B cell (primary cell): ENCODE measurements at regions not wholly inside any gene's neighbourhood (a gene's known extent, or its start where the extent isn't known, plus 50 kb on each side); places are given as distances from the start of the nearest gene placed in this dataset.

Experiments used
- ATAC-seq: fragments of 200-7000 bp; cut with Tn5 transposase; one replicate; pipeline ENCODE4 v1.10.0; 2021; ENCODE audit warnings: low read depth, mild to moderate bottlenecking, moderate number of reproducible peaks, moderate library complexity
- CTCF ChIA-PET: fragments of 350-600 bp; sonication (Branson Sonifier 250); formaldehyde crosslinking; loops from one replicate; lab custom pipeline; 2021; ENCODE audit warnings: antibody characterized with exemption, inconsistent platforms; lab: Charles Lee
- POLR2A ChIA-PET: fragments of 350-600 bp; sonication (Branson Sonifier 250); formaldehyde crosslinking; loops from one replicate; lab custom pipeline; 2021; ENCODE audit warnings: antibody characterized with exemption; lab: Charles Lee
- DNase-seq: peaks from one replicate; pipeline ENCODE4 v3.0.0; 2013
- H2AFZ ChIP-seq: 2 replicates; pipeline ENCODE4 v1.6.1; 2012; ENCODE audit warnings: mild to moderate bottlenecking, low read depth, low read length; ENCODE audit not compliant: insufficient read depth, poor library complexity, severe bottlenecking
- H3K27ac ChIP-seq, 2 donors: 1 replicate in 1 of 2; 2 replicates in 1 of 2; pipeline ENCODE4 v1.5.1; 2012 to 2013; ENCODE audit warnings: low read length in 2 of 2, mild to moderate bottlenecking in 2 of 2, moderate library complexity in 1 of 2
- H3K27me3 ChIP-seq, 4 experiments: fragments of 200-600 bp in 1 of 4; sonication (generic) in 1 of 4; replicated peaks in 1 of 4; 1 replicate in 2 of 4; 2 replicates in 2 of 4; pipeline versions ENCODE4 v1.6.1 to v1.7.0; 2013 to 2016; ENCODE audit warnings: low read length in 3 of 4, mild to moderate bottlenecking in 2 of 4, mixed read lengths in 1 of 4, moderate library complexity in 1 of 4; ENCODE audit not compliant: insufficient read depth in 4 of 4, control insufficient read depth in 3 of 4; ENCODE audit errors: control extremely low read depth in 1 of 4
- H3K36me3 ChIP-seq, 2 experiments: replicated peaks in 1 of 2; 1 replicate in 1 of 2; 2 replicates in 1 of 2; pipeline versions ENCODE4 v1.6.1 to v1.7.1; 2013; ENCODE audit warnings: low read length in 1 of 2; ENCODE audit not compliant: insufficient read depth in 2 of 2, control insufficient read depth in 1 of 2; ENCODE audit errors: control extremely low read depth in 1 of 2, extremely low read depth in 1 of 2
- H3K4me1 ChIP-seq, 2 donors: fragments of 200-600 bp in 1 of 2; sonication (generic) in 1 of 2; 1 replicate in 1 of 2; 2 replicates in 1 of 2; pipeline versions ENCODE4 v1.5.1 to v1.6.1; 2013 to 2017; ENCODE audit warnings: low read length in 2 of 2; ENCODE audit not compliant: control insufficient read depth in 2 of 2, insufficient read depth in 2 of 2
- H3K4me2 ChIP-seq: replicated peaks from 2 replicates; pipeline ENCODE3; 2012; ENCODE audit warnings: mild to moderate bottlenecking, low read depth, low read length; ENCODE audit not compliant: poor library complexity, severe bottlenecking
- H3K4me3 ChIP-seq, 5 experiments: fragments of 200-600 bp in 1 of 5; sonication (generic) in 1 of 5; 1 replicate in 3 of 5; 2 replicates in 2 of 5; pipeline versions ENCODE4 v1.5.1 to v1.7.0; 2011 to 2016; ENCODE audit warnings: low read length in 4 of 5, mild to moderate bottlenecking in 4 of 5, low read depth in 2 of 5, control low read depth in 1 of 5, moderate library complexity in 1 of 5; ENCODE audit not compliant: insufficient read depth in 1 of 5; ENCODE audit errors: control extremely low read depth in 1 of 5, extremely low read depth in 1 of 5
- H3K79me2 ChIP-seq: fragments of 200-600 bp; sonication (generic); one replicate; pipeline ENCODE4 v1.6.0; 2016; ENCODE audit warnings: low read length; ENCODE audit not compliant: control insufficient read depth, insufficient read depth
- H3K9ac ChIP-seq: fragments of 200-600 bp; sonication (generic); 2 replicates; pipeline ENCODE4 v1.6.1; 2017; ENCODE audit warnings: mild to moderate bottlenecking, low read length, moderate library complexity
- H3K9me3 ChIP-seq, 3 donors: one replicate each; pipeline versions ENCODE4 v1.6.1 to v1.7.1; 2013; ENCODE audit warnings: low read length in 2 of 3; ENCODE audit not compliant: control insufficient read depth in 2 of 3, insufficient read depth in 1 of 3; ENCODE audit errors: control extremely low read depth in 1 of 3
- H4K20me1 ChIP-seq: 2 replicates; pipeline ENCODE4 v1.6.0; 2012; ENCODE audit warnings: mild to moderate bottlenecking, low read length; ENCODE audit not compliant: insufficient read depth, control insufficient read depth, poor library complexity, severe bottlenecking
- H3K27ac Mint-ChIP-seq: one replicate; pipeline ENCODE4 v1.8.0; 2021; ENCODE audit warnings: mixed read lengths
- H3K27me3 Mint-ChIP-seq: one replicate; pipeline ENCODE4 v1.8.0; 2021; ENCODE audit warnings: mixed read lengths
- H3K4me1 Mint-ChIP-seq: one replicate; pipeline ENCODE4 v1.8.0; 2021; ENCODE audit warnings: mixed read lengths
- H3K4me3 Mint-ChIP-seq: one replicate; pipeline ENCODE4 v1.8.0; 2021; ENCODE audit warnings: mixed read lengths
- H3K9me3 Mint-ChIP-seq: one replicate; pipeline ENCODE4 v1.8.0; 2022; ENCODE audit warnings: mixed read lengths; ENCODE audit not compliant: insufficient read depth
- EZH2 ChIP-seq: IDR thresholded peaks from 2 replicates; pipeline ENCODE4 v1.6.1; 2012; ENCODE audit warnings: borderline replicate concordance, low read depth, mild to moderate bottlenecking, moderate library complexity, low read length; ENCODE audit not compliant: insufficient read depth, poor library complexity, severe bottlenecking
- WGBS: methylation state at CpG from one replicate; pipeline ENCODE4 v1.1.5; 2013; ENCODE audit warnings: missing lambda C conversion rate; ENCODE audit not compliant: insufficient coverage; 5-methylcytosine and 5-hydroxymethylcytosine counted together
- intact Hi-C: fragments of 100-400 bp; cut with micrococcal nuclease; formaldehyde crosslinking; loops from one replicate; pipeline ENCODE4 v1.10.0; 2022
- TF ChIP-seq, protein P1 (sequence below): fragments of 200-600 bp; IDR thresholded peaks from one replicate; pipeline ENCODE4 v1.8.0; 2022; ENCODE audit warnings: antibody characterized with exemption, mild to moderate bottlenecking

DNA sequence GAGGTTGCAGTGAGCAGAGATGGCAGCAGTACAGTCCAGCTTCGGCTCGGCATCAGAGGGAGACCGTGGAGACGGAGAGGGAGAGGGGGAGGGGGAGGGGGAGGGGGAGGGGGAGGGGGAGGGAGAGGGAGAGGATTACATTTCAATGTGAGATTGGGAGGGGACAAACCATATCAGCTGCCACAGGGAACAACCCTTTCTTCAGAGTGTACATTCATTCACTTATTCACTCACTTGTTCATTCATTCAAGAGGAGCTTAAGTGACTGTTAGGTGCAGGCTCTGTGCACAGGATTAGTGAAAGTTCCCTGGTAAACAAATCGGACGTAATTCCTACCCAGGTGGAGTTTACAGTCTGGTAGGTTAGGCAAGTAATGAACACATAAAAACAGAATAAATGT, 65.6 kb upstream of the MEDAG start:
- TF ChIP-seq EZH2 = no peak
- TF ChIP-seq, protein P1, sequence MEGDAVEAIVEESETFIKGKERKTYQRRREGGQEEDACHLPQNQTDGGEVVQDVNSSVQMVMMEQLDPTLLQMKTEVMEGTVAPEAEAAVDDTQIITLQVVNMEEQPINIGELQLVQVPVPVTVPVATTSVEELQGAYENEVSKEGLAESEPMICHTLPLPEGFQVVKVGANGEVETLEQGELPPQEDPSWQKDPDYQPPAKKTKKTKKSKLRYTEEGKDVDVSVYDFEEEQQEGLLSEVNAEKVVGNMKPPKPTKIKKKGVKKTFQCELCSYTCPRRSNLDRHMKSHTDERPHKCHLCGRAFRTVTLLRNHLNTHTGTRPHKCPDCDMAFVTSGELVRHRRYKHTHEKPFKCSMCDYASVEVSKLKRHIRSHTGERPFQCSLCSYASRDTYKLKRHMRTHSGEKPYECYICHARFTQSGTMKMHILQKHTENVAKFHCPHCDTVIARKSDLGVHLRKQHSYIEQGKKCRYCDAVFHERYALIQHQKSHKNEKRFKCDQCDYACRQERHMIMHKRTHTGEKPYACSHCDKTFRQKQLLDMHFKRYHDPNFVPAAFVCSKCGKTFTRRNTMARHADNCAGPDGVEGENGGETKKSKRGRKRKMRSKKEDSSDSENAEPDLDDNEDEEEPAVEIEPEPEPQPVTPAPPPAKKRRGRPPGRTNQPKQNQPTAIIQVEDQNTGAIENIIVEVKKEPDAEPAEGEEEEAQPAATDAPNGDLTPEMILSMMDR = no peak
- H3K9me3 Mint-ChIP-seq = no peaks in the 10 kb centered on the region
- Histone ChIP-seq H3K36me3 (no peaks in the 10 kb centered on the region), H3K4me2 (no peak overlapping the region), H3K27me3 (peaks cover 0 to 9% (median 3%) of the 10 kb centered on the region in 4 experiments), H2AFZ (no peak overlapping the region), H4K20me1 (no peaks in the 10 kb centered on the region), H3K9ac (no peak overlapping the region), H3K27ac (no peak overlapping the region), H3K79me2 (no peaks in the 10 kb centered on the region), H3K9me3 (peaks cover 0 to 11% (median 0%) of the 10 kb centered on the region in 3 donors), H3K4me1 (peaks cover 0 to 2% of the 10 kb centered on the region in 2 donors), H3K4me3 (no peak overlapping the region)
- ChIA-PET CTCF (no interaction called here), POLR2A (no interaction called here)
- DNase-seq = no peak
- peaks cover 2% of the 10 kb centered on the region for H3K4me1 Mint-ChIP-seq
- intact Hi-C loops = no loop called here
- H3K27me3 Mint-ChIP-seq = peaks cover 18% of the 10 kb centered on the region
- WGBS = no CpG with 5 or more reads among the region's 6 CpGs
- H3K27ac Mint-ChIP-seq = no peak overlapping the region
- no peak overlapping the region for H3K4me3 Mint-ChIP-seq
- no peak for ATAC-seq

DNA sequence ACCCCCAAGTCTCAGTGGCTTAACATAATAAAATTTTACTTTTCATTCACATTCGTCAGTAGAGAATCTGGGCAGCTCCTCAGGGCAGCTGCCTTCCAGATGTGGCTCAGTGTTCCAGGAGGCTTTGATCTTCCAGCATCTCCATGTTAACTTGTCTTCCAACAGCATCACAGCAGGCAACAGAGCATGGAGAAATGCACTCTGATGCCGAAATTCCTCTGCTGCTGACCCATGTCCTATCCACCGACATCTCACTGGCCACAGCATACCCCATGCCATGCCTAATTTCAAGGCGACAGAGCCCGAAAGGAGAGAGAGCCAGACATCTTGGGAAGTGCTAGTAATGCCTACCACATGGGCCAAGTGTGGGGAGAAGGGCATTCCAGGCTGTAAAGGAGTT, 64.9 kb upstream of the MEDAG start:
- no peak for TF ChIP-seq EZH2
- TF ChIP-seq, protein P1 = no peak
- no peak overlapping the region for H3K4me3 Mint-ChIP-seq
- Histone ChIP-seq H3K79me2 (no peaks in the 10 kb centered on the region), H2AFZ (no peak overlapping the region), H3K4me2 (no peak overlapping the region), H3K9me3 (peaks cover 0 to 13% (median 0%) of the 10 kb centered on the region in 3 donors), H3K36me3 (no peaks in the 10 kb centered on the region), H3K27me3 (peaks cover 0 to 3% (median 0%) of the 10 kb centered on the region in 4 experiments), H3K4me3 (no peak overlapping the region), H3K9ac (no peak overlapping the region), H4K20me1 (no peaks in the 10 kb centered on the region), H3K4me1 (peaks cover 0 to 4% of the 10 kb centered on the region in 2 donors), H3K27ac (no peak overlapping the region)
- no peak overlapping the region for H3K27ac Mint-ChIP-seq
- CTCF ChIA-PET = no interaction called here
- intact Hi-C loops = no loop called here
- ATAC-seq (no peak), DNase-seq (no peak)
- H3K4me1 Mint-ChIP-seq = peaks cover 6% of the 10 kb centered on the region
- H3K9me3 Mint-ChIP-seq = no peaks in the 10 kb centered on the region
- WGBS = 86% methylated on average over 4 of the region's 5 CpGs
- peaks cover 13% of the 10 kb centered on the region for H3K27me3 Mint-ChIP-seq
- POLR2A ChIA-PET = no interaction called here
